RWPE1 (cell line): ENCODE measurements at regions not wholly inside any gene's neighbourhood (a gene's known extent, or its start where the extent isn't known, plus 50 kb on each side); places are given as distances from the start of the nearest gene placed in this dataset.

ENCODE experiments used
- CTCF ChIA-PET: fragments of 350-600 bp; sonication (Branson Sonifier 250); formaldehyde crosslinking; extraction: SDS; loops from one replicate; lab custom pipeline; 2021; lab: Yijun Ruan, JAX
- POLR2A ChIA-PET: fragments of 400-600 bp; formaldehyde crosslinking; extraction: SDS; loops from one replicate; lab custom pipeline; 2020; ENCODE audit warnings: antibody characterized with exemption; ENCODE audit not compliant: low non-redundant PET; lab: Yijun Ruan, JAX
- DNase-seq: peaks from one replicate; pipeline ENCODE4 v3.0.0; 2012; ENCODE audit warnings: low spot score
- H3K27ac ChIP-seq: fragments of 450-650 bp; 2 replicates; pipeline ENCODE4 v1.5.1; 2017
- TF ChIP-seq, protein P1 (sequence below): fragments of 450-650 bp; conservative IDR thresholded peaks from 2 replicates; pipeline ENCODE4 v1.5.1; 2017; ENCODE audit warnings: low read depth, mild to moderate bottlenecking

- no peak overlapping the region for H3K27ac ChIP-seq
- TF ChIP-seq, protein P1, sequence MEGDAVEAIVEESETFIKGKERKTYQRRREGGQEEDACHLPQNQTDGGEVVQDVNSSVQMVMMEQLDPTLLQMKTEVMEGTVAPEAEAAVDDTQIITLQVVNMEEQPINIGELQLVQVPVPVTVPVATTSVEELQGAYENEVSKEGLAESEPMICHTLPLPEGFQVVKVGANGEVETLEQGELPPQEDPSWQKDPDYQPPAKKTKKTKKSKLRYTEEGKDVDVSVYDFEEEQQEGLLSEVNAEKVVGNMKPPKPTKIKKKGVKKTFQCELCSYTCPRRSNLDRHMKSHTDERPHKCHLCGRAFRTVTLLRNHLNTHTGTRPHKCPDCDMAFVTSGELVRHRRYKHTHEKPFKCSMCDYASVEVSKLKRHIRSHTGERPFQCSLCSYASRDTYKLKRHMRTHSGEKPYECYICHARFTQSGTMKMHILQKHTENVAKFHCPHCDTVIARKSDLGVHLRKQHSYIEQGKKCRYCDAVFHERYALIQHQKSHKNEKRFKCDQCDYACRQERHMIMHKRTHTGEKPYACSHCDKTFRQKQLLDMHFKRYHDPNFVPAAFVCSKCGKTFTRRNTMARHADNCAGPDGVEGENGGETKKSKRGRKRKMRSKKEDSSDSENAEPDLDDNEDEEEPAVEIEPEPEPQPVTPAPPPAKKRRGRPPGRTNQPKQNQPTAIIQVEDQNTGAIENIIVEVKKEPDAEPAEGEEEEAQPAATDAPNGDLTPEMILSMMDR, result no peak
- CTCF ChIA-PET, result interaction anchor here (0.6 kb wide), 1 partner anchor 11 kb away, joined by 4 read pairs; no protein-coding TSS in a partner anchor
- POLR2A ChIA-PET, result no interaction called here
- no peak for DNase-seq
These were observed 396.4 kb downstream of the TMEM232 start for GRCh38 chr5:110329955-110330525.

DNA sequence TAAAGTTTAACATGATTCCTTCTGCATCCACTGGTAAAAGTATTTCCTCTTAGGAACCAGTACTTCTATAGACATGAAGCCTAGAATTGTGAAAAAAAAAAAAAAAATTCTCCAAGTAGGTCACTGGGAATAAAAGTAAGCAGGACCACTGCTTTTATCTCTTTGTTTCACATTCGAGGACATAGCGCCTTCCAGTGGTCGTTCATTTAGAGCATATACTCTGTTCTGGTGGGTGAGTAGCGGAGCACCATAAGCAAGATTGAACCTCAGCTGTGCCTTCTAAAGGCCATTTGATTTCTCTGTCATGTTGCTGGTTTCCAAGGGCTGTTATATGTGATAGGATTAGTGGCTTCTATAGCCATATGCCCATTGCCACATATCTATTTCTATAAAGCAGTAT, 393.1 kb downstream of the TMEM232 start:
- TF ChIP-seq, protein P1, result no peak
- CTCF ChIA-PET, result interaction anchor here (0.6 to 0.7 kb wide), 4 partner anchors 112 to 642 kb away, joined by 3 to 5 read pairs (median 3); no protein-coding TSS in a partner anchor
- no peak overlapping the region for H3K27ac ChIP-seq
- POLR2A ChIA-PET, result no interaction called here
- no peak for DNase-seq

DNA sequence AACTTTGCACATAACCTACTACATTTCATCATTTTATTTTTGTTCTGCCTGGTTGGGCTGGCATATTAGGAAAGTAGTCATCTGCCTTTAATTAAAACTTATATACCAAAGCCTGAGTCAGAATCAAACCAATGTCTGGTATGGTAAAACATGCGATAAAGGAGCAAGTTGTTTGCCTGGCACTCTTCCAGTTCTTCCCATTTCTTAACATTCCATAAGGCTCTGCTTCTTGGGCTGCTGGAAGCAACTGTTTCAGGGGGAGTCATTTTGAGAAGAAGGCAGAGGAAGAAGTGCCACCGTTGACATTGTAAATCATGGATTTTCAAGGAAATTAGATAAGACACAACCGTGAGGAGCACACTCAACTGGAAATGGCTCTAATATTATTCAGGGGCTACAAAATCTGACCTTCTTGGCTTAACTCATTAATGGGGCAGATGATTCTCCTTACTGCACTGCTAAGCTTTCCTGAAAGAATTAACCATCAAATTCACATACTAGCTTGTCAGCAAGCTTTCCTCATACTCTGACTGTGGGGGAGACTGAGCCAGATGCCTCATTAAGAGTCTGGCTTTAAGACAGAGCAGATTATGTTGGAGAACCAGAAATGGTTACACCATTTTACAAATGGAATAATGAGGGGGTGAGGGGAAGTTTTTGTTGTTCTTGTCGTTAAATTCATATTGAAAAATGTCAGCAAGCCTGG, 391.0 kb downstream of the TMEM232 start:
- TF ChIP-seq, protein P1, result no peak
- H3K27ac ChIP-seq, result no peak overlapping the region
- DNase-seq, result no peak
- ChIA-PET CTCF (interaction anchor here (0.8 kb wide), 1 partner anchor 290 kb away, joined by 3 read pairs; no protein-coding TSS in a partner anchor), POLR2A (no interaction called here)

DNA sequence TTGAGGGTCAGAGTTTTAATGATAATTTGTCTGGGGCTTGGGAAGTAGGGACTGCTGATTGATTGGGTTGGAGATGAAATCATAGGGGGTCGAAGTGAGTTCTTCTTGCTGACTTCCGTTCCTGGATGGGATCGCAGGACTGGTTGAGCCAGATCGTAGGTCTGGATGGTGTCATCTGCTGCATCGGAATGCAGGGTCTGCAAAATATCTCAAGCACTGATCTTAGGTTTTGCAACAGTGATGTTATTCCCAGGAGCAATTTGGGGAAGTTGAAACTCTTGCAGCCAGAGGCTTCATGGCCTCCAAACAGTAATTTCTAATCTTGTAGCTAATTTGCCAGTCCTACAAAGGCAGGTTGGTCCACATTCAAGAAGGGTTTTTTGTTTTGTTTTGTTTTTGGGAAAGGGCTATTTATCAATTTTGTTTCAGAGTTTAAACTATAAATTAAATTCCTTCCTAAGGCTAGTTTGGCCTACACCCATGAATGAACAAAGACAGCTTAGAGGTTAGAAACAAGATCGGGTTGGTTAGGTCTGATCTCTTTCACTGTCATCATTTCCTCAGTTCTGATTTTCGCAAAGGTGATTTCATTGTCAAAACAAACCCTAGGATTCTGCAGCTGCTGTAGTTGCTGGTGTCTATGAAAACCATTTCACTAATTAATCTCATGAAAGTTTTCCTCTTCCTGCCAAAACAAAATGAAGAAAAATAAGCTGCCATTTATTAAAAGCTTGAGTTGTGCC, 388.0 kb downstream of the TMEM232 start:
- TF ChIP-seq, protein P1, result no peak
- no peak overlapping the region for H3K27ac ChIP-seq
- ChIA-PET CTCF (no interaction called here), POLR2A (no interaction called here)
- DNase-seq, result no peak

DNA sequence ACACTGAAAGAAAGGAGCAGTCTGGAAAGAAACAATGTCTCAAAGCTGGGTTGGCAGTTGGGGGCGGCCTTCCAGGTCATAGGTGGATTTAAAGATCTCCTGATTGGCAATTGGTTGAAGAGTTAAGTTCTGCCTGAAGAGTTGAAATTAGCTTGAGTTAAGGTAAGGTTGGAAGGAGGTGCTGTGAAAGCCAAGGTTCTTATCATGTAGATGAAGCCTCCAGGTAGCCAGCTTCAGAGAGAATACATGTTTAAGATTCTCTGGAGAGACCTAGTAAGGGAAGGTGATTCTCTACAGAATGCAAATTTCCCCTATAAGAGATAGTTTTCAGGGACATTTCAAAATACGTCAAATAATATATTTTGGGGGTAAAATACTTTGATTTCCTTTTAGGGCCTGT, 387.1 kb downstream of the TMEM232 start:
- ChIA-PET CTCF (no interaction called here), POLR2A (no interaction called here)
- no peak overlapping the region for H3K27ac ChIP-seq
- TF ChIP-seq, protein P1, result no peak
- DNase-seq, result no peak

- ChIA-PET POLR2A (no interaction called here), CTCF (no interaction called here)
- no peak for DNase-seq
- TF ChIP-seq, protein P1, result no peak
- H3K27ac ChIP-seq, result no peak overlapping the region
These were observed 384.6 kb downstream of the TMEM232 start for GRCh38 chr5:110341836-110342235.
